ENCODE measurements at regions not wholly inside any gene's neighbourhood (a gene's known extent, or its start where the extent isn't known, plus 50 kb on each side); places are given as distances from the start of the nearest gene placed in this dataset.

- no peak for TF ChIP-seq CTCF (IDR thresholded peaks at IDR 0.05; ENCODE audit: unreplicated experiment)
- BruUV-seq (replicated peaks): no TSS peak
- Mint-ChIP-seq H3K9me3 (ENCODE audit: low read depth, unreplicated experiment) (peaks cover 2% of the 10 kb centered on the region), H3K4me3 (ENCODE audit: low read depth, unreplicated experiment) (no peak overlapping the region), H3K27ac (ENCODE audit: unreplicated experiment) (no peak overlapping the region), H3K36me3 (ENCODE audit: insufficient read depth, unreplicated experiment) (no peaks in the 10 kb centered on the region), H3K27me3 (ENCODE audit: unreplicated experiment) (no peaks in the 10 kb centered on the region), H3K4me1 (ENCODE audit: low read depth, unreplicated experiment) (no peaks in the 10 kb centered on the region)
- intact Hi-C loops (cut with micrococcal nuclease; ENCODE audit: unreplicated experiment): no loop called here
- no peak for DNase-seq
- CTCF ChIA-PET: no interaction called here
Observed at GRCh38 chr7:53458636-53459035, 423.2 kb downstream of the POM121L12 start.

- intact Hi-C loops (cut with micrococcal nuclease; ENCODE audit: unreplicated experiment): no loop called here
- H3K4me1 Mint-ChIP-seq (ENCODE audit: low read depth, unreplicated experiment): no peaks in the 10 kb centered on the region
- BruUV-seq (replicated peaks): no TSS peak
- H3K9me3 Mint-ChIP-seq (ENCODE audit: low read depth, unreplicated experiment): peaks cover 8% of the 10 kb centered on the region
- CTCF ChIA-PET: no interaction called here
- DNase-seq: no peak
- H3K27me3 Mint-ChIP-seq (ENCODE audit: unreplicated experiment): no peaks in the 10 kb centered on the region
- no peak overlapping the region for H3K27ac Mint-ChIP-seq (ENCODE audit: unreplicated experiment)
- no peak overlapping the region for H3K4me3 Mint-ChIP-seq (ENCODE audit: low read depth, unreplicated experiment)
- H3K36me3 Mint-ChIP-seq (ENCODE audit: insufficient read depth, unreplicated experiment): no peaks in the 10 kb centered on the region
- TF ChIP-seq CTCF (IDR thresholded peaks at IDR 0.05; ENCODE audit: unreplicated experiment): no peak
Observed at GRCh38 chr7:53466371-53466770, 430.9 kb downstream of the POM121L12 start.

GRCh38 chr7:53470336-53470970, 435.0 kb downstream of the POM121L12 start:
- intact Hi-C loops (cut with micrococcal nuclease; ENCODE audit: unreplicated experiment): no loop called here
- peaks cover 13% of the 10 kb centered on the region for H3K9me3 Mint-ChIP-seq (ENCODE audit: low read depth, unreplicated experiment)
- no peak for DNase-seq
- H3K36me3 Mint-ChIP-seq (ENCODE audit: insufficient read depth, unreplicated experiment): no peaks in the 10 kb centered on the region
- BruUV-seq (replicated peaks): no TSS peak
- no peaks in the 10 kb centered on the region for H3K4me1 Mint-ChIP-seq (ENCODE audit: low read depth, unreplicated experiment)
- no peak for TF ChIP-seq CTCF (IDR thresholded peaks at IDR 0.05; ENCODE audit: unreplicated experiment)
- CTCF ChIA-PET: interaction anchor here (0.6 kb wide), 1 partner anchor 1152 kb away, joined by 5 read pairs; no protein-coding TSS in a partner anchor
- no peak overlapping the region for H3K4me3 Mint-ChIP-seq (ENCODE audit: low read depth, unreplicated experiment)
- no peak overlapping the region for H3K27ac Mint-ChIP-seq (ENCODE audit: unreplicated experiment)
- no peaks in the 10 kb centered on the region for H3K27me3 Mint-ChIP-seq (ENCODE audit: unreplicated experiment)

GRCh38 chr7:53473371-53473770, 437.9 kb downstream of the POM121L12 start:
- intact Hi-C loops (cut with micrococcal nuclease; ENCODE audit: unreplicated experiment): no loop called here
- CTCF ChIA-PET: no interaction called here
- Mint-ChIP-seq H3K4me1 (ENCODE audit: low read depth, unreplicated experiment) (no peaks in the 10 kb centered on the region), H3K27me3 (ENCODE audit: unreplicated experiment) (no peaks in the 10 kb centered on the region), H3K36me3 (ENCODE audit: insufficient read depth, unreplicated experiment) (no peaks in the 10 kb centered on the region), H3K4me3 (ENCODE audit: low read depth, unreplicated experiment) (no peak overlapping the region), H3K9me3 (ENCODE audit: low read depth, unreplicated experiment) (peaks cover 17% of the 10 kb centered on the region), H3K27ac (ENCODE audit: unreplicated experiment) (no peak overlapping the region)
- TF ChIP-seq CTCF (IDR thresholded peaks at IDR 0.05; ENCODE audit: unreplicated experiment): no peak
- BruUV-seq (replicated peaks): no TSS peak
- no peak for DNase-seq

Data from Calu3 (cell line).